ENCODE measurements at regions not wholly inside any gene's neighbourhood (a gene's known extent, or its start where the extent isn't known, plus 50 kb on each side); places are given as distances from the start of the nearest gene placed in this dataset.
A peak's percentile ranks its signal among the peaks of the same experiment; 100 is the strongest.

- no peaks in the 10 kb centered on the region for H3K36me3 ChIP-seq
- H3K4me1 ChIP-seq = no peaks in the 10 kb centered on the region
- no peak for ATAC-seq (ENCODE audit: low FRiP score in 2 of 2)
- H3K27ac ChIP-seq = no peak overlapping the region
- WGBS, 2 donors = 59 to 74% methylated on average over 7 to 8 of the region's 8 CpGs
- DNase-seq = no peak
- no peak overlapping the region for H3K4me3 ChIP-seq
- H3K9me3 ChIP-seq = no peaks in the 10 kb centered on the region
- no peaks in the 10 kb centered on the region for H3K27me3 ChIP-seq
- no peak for TF ChIP-seq POLR2AphosphoS5 (IDR thresholded peaks at IDR 0.05)
- no peak for TF ChIP-seq POLR2A (IDR thresholded peaks at IDR 0.05)
- TF ChIP-seq, protein P1, sequence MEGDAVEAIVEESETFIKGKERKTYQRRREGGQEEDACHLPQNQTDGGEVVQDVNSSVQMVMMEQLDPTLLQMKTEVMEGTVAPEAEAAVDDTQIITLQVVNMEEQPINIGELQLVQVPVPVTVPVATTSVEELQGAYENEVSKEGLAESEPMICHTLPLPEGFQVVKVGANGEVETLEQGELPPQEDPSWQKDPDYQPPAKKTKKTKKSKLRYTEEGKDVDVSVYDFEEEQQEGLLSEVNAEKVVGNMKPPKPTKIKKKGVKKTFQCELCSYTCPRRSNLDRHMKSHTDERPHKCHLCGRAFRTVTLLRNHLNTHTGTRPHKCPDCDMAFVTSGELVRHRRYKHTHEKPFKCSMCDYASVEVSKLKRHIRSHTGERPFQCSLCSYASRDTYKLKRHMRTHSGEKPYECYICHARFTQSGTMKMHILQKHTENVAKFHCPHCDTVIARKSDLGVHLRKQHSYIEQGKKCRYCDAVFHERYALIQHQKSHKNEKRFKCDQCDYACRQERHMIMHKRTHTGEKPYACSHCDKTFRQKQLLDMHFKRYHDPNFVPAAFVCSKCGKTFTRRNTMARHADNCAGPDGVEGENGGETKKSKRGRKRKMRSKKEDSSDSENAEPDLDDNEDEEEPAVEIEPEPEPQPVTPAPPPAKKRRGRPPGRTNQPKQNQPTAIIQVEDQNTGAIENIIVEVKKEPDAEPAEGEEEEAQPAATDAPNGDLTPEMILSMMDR (IDR thresholded peaks at IDR 0.05) = no peak
- TF ChIP-seq EP300 (IDR thresholded peaks at IDR 0.05) = no peak
Observed at GRCh38 chr19:31500197-31500830, 151.1 kb upstream of the TSHZ3 start.

DNA sequence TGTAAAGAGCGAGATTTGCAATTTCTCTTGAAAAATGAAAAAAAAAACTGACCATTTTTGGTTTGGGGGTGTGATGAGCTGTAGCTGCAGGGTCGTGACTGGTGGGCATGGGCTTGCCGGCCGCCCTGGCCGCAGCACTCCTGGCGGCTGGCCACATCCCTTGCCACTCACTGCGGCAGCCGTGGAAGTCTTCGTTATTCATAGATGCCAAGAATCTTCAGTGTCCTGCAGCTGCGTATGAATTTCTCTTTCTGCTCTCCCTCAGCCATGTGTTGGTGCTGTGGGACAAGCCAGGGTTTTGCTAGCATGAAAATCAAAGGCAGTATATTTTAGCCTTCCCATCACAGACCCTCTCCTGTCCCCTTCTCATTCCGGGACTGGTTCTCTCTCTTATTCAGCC is 151.7 kb upstream of the TSHZ3 start:
- no peak for ATAC-seq (ENCODE audit: low FRiP score in 2 of 2)
- 77 to 87% methylated on average over 11 of the region's 11 CpGs for WGBS, 2 donors

GRCh38 chr19:31501427-31502195 is 152.4 kb upstream of the TSHZ3 start:
- Histone ChIP-seq H3K27me3 (no peaks in the 10 kb centered on the region), H3K4me1 (no peaks in the 10 kb centered on the region), H3K9me3 (no peaks in the 10 kb centered on the region), H3K4me3 (no peak overlapping the region), H3K27ac (no peak overlapping the region), H3K36me3 (no peaks in the 10 kb centered on the region)
- DNase-seq (no peak), ATAC-seq (ENCODE audit: low FRiP score in 2 of 2) (no peak)
- WGBS, 2 donors = 82 to 89% methylated on average over 4 of the region's 4 CpGs
- TF ChIP-seq POLR2AphosphoS5 (IDR thresholded peaks at IDR 0.05) (no peak), POLR2A (IDR thresholded peaks at IDR 0.05) (no peak)

More for the DNA sequence above, 151.7 kb upstream of the TSHZ3 start:
- Histone ChIP-seq H3K36me3 (no peaks in the 10 kb centered on the region), H3K4me3 (no peak overlapping the region), H3K9me3 (no peaks in the 10 kb centered on the region), H3K4me1 (no peaks in the 10 kb centered on the region), H3K27me3 (no peaks in the 10 kb centered on the region), H3K27ac (no peak overlapping the region)
- TF ChIP-seq, protein P1 (IDR thresholded peaks at IDR 0.05) = no peak
- peak in 1 of 2 donors; percentile 44 for DNase-seq

DNA sequence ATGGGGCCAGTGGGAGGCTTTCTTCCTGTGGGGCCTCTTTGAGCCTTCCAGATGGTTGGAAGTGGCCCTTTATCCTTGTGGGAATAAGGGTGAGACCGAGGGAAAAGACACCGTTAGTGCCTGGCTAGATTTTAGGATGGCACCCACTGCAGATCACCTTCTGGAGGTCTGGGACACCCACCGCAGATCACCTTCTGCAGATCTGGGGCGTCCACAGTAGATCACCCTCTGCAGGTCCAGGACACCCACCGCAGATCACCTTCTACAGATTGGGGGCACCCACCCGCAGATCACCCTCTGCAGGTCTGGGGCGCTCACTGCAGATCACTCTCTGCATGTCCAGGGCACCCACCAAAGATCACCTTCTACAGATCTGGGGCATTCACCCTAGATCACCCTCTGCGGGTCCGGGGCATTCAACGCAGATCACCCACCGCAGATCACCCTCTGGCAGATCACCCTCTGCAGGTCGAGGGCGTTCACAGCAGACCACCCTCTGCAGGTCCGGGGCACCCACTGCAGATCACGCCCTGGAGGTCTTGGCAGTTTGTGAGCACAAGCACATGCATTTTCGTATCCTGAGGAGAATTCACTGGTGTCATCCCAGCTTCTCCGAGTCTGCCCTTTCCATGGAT is 153.4 kb upstream of the TSHZ3 start:
- Histone ChIP-seq H3K4me3 (no peak overlapping the region), H3K36me3 (no peaks in the 10 kb centered on the region), H3K4me1 (no peaks in the 10 kb centered on the region), H3K27me3 (no peaks in the 10 kb centered on the region), H3K9me3 (no peaks in the 10 kb centered on the region), H3K27ac (no peak overlapping the region)
- 86 to 95% methylated on average over 11 to 16 of the region's 17 CpGs for WGBS, 2 donors
- ATAC-seq (ENCODE audit: low FRiP score in 2 of 2) = no peak
- no peak for TF ChIP-seq EP300 (IDR thresholded peaks at IDR 0.05)
- TF ChIP-seq POLR2AphosphoS5 (IDR thresholded peaks at IDR 0.05) = no peak
- TF ChIP-seq, protein P1 (IDR thresholded peaks at IDR 0.05) = no peak
- TF ChIP-seq POLR2A (IDR thresholded peaks at IDR 0.05) = no peak
- no peak for DNase-seq

- Histone ChIP-seq H3K27me3 (no peaks in the 10 kb centered on the region), H3K27ac (no peak overlapping the region), H3K4me3 (no peak overlapping the region), H3K4me1 (no peaks in the 10 kb centered on the region), H3K36me3 (no peaks in the 10 kb centered on the region), H3K9me3 (no peaks in the 10 kb centered on the region)
- no peak for DNase-seq
- TF ChIP-seq, protein P1 (IDR thresholded peaks at IDR 0.05) = no peak
- TF ChIP-seq EP300 (IDR thresholded peaks at IDR 0.05) = no peak
- no peak for TF ChIP-seq POLR2A (IDR thresholded peaks at IDR 0.05)
- no peak for TF ChIP-seq POLR2AphosphoS5 (IDR thresholded peaks at IDR 0.05)
- 86 to 94% methylated on average over 9 of the region's 9 CpGs for WGBS, 2 donors
- no peak for ATAC-seq (ENCODE audit: low FRiP score in 2 of 2)
Observed at GRCh38 chr19:31503211-31503610, 154.0 kb upstream of the TSHZ3 start.

All from upper lobe of left lung (tissue), 6 donors.